HCT116 (cell line): ENCODE measurements at regions not wholly inside any gene's neighbourhood (a gene's known extent, or its start where the extent isn't known, plus 50 kb on each side); places are given as distances from the start of the nearest gene placed in this dataset.

Experiments
- ATAC-seq: fragments of 200-7000 bp; cut with Tn5 transposase; 2 replicates; pipeline ENCODE4 v1.9.1; 2020; ENCODE audit warnings: mild to moderate bottlenecking, moderate library complexity
- BruUV-seq: library from RNA; stranded (reverse); fragments of 400-500 nt; replicated peaks from 2 replicates; lab custom pipeline; 2021; lab: Mats Ljungman, UMichigan
- CTCF ChIA-PET: fragments of 300-600 bp; sonication (Branson Sonifier 250); formaldehyde crosslinking; loops from one replicate; lab custom pipeline; 2021; ENCODE audit warnings: antibody characterized with exemption; lab: Charles Lee
- POLR2A ChIA-PET: fragments of 300-600, 350-600 bp; sonication (Branson Sonifier 250); formaldehyde crosslinking; loops from one replicate; lab custom pipeline; 2021; ENCODE audit warnings: antibody characterized with exemption; lab: Charles Lee
- RAD21 ChIA-PET, 2 experiments: fragments of 300-600 bp; sonication (Branson Sonifier 250); formaldehyde crosslinking; loops; one replicate each; lab custom pipeline; 2023; ENCODE audit warnings: low total read pairs in 2 of 2; ENCODE audit not compliant: uncharacterized antibody in 2 of 2, unreplicated experiment in 2 of 2, low non-redundant PET in 1 of 2; lab: Charles Lee
- DNase-seq: peaks from one replicate; pipeline ENCODE4 v3.0.0-alpha.2; 2010; ENCODE audit warnings: low read depth, low spot score
- H2AFZ ChIP-seq: fragments of 200-600 bp; shearing (Covaris generic), sonication (generic); 2 replicates; pipeline ENCODE4 v1.6.1; 2017; ENCODE audit warnings: low read depth, mixed run types, mixed read lengths, antibody characterized with exemption, low read length; ENCODE audit not compliant: poor library complexity, severe bottlenecking
- H3K27ac ChIP-seq: 2 replicates; pipeline ENCODE4 v1.5.1; 2012; ENCODE audit warnings: low read depth, low read length
- H3K27me3 ChIP-seq: fragments of 200-600 bp; sonication (generic); 2 replicates; pipeline ENCODE4 v1.6.1; 2016; ENCODE audit warnings: mixed run types, low read length, mixed read lengths; ENCODE audit not compliant: insufficient read depth
- H3K36me3 ChIP-seq, 2 experiments: fragments of 200-500 bp in 1 of 2; fragments of 200-600 bp in 1 of 2; sonication (Bioruptor generic) in 1 of 2; sonication (generic) in 1 of 2; 2 replicates each; pipeline versions ENCODE4 v1.5.1 to v1.6.1; 2014 to 2016; ENCODE audit warnings: low read length in 2 of 2, inconsistent platforms in 1 of 2, mixed read lengths in 1 of 2, mixed run types in 1 of 2; ENCODE audit not compliant: insufficient read depth in 2 of 2, control insufficient read depth in 1 of 2
- H3K4me1 ChIP-seq, 2 experiments: fragments of 200-600 bp in 1 of 2; sonication (generic) in 1 of 2; 2 replicates each; pipeline versions ENCODE4 v1.5.1 to v1.6.1; 2012 to 2017; ENCODE audit warnings: low read length in 2 of 2, inconsistent platforms in 1 of 2, mild to moderate bottlenecking in 1 of 2, mixed read lengths in 1 of 2, mixed run types in 1 of 2, moderate library complexity in 1 of 2; ENCODE audit not compliant: insufficient read depth in 2 of 2, control insufficient read depth in 1 of 2
- H3K4me2 ChIP-seq: fragments of 200-600 bp; sonication (generic); 2 replicates; pipeline ENCODE4 v1.6.1; 2017; ENCODE audit warnings: mixed run types, low read length, mixed read lengths
- H3K4me3 ChIP-seq, 2 experiments: fragments of 200-600 bp in 1 of 2; sonication (generic) in 1 of 2; replicated peaks in 1 of 2; 2 replicates each; pipeline ENCODE4 v1.5.1; 2011 to 2016; ENCODE audit warnings: low read length in 2 of 2, control low read depth in 1 of 2, low read depth in 1 of 2, mild to moderate bottlenecking in 1 of 2, mixed read lengths in 1 of 2, mixed run types in 1 of 2
- H3K79me2 ChIP-seq: fragments of 200-600 bp; sonication (generic); 2 replicates; pipeline ENCODE4 v1.6.1; 2017; ENCODE audit warnings: mild to moderate bottlenecking, mixed run types, low read length, moderate library complexity, mixed read lengths; ENCODE audit not compliant: insufficient read depth
- H3K9ac ChIP-seq: fragments of 200-600 bp; sonication (generic); 2 replicates; pipeline ENCODE4 v1.6.1; 2016; ENCODE audit warnings: low read length, mixed read lengths
- H3K9me2 ChIP-seq: fragments of 200-600 bp; sonication (generic), shearing (Covaris generic); 2 replicates; pipeline ENCODE4 v1.6.1; 2017; ENCODE audit warnings: mixed run types, mild to moderate bottlenecking, moderate library complexity; ENCODE audit not compliant: insufficient read depth
- H3K9me3 ChIP-seq, 2 experiments: fragments of 200-500 bp in 1 of 2; fragments of 200-600 bp in 1 of 2; sonication (Bioruptor generic) in 1 of 2; sonication (generic) in 1 of 2; 2 replicates each; pipeline ENCODE4 v1.6.1; 2014 to 2017; ENCODE audit warnings: low read length in 2 of 2, mixed read lengths in 2 of 2, inconsistent platforms in 1 of 2, low read depth in 1 of 2, mild to moderate bottlenecking in 1 of 2, mixed run types in 1 of 2, moderate library complexity in 1 of 2; ENCODE audit not compliant: control insufficient read depth in 1 of 2, insufficient read depth in 1 of 2
- H4K20me1 ChIP-seq: fragments of 200-600 bp; sonication (generic), shearing (Covaris generic); 2 replicates; pipeline ENCODE4 v1.6.1; 2017; ENCODE audit warnings: mixed run types, mild to moderate bottlenecking, moderate library complexity; ENCODE audit not compliant: insufficient read depth
- CTCF ChIP-seq, 3 experiments: fragments of 200-600 bp in 1 of 3; sonication (generic) in 1 of 3; IDR thresholded peaks in 2 of 3; conservative IDR thresholded peaks in 1 of 3; 2 replicates each; pipeline ENCODE4 v1.5.1; 2012 to 2017; ENCODE audit warnings: low read depth in 2 of 3, low read length in 2 of 3, antibody characterized with exemption in 1 of 3, borderline replicate concordance in 1 of 3, control low read depth in 1 of 3, mild to moderate bottlenecking in 1 of 3, mixed read lengths in 1 of 3, mixed run types in 1 of 3, moderate library complexity in 1 of 3; ENCODE audit not compliant: insufficient read depth in 1 of 3
- EGR1 ChIP-seq: IDR thresholded peaks from 2 replicates; pipeline ENCODE4 v1.6.1; 2012; ENCODE audit warnings: low read depth
- ZNF274 ChIP-seq: fragments of 200-500 bp; sonication (Bioruptor generic); IDR thresholded peaks from 2 replicates; pipeline ENCODE4 v1.6.1; 2014; ENCODE audit warnings: mild to moderate bottlenecking, low read depth, low read length, inconsistent platforms
- intact Hi-C: fragments of 100-400 bp; cut with micrococcal nuclease; formaldehyde crosslinking; loops from 2 replicates; pipeline ENCODE4 v1.10.0; 2022

- Histone ChIP-seq H3K9ac (no peak overlapping the region), H3K27me3 (no peaks in the 10 kb centered on the region), H3K4me3 (no peak overlapping the region), H3K4me2 (no peak overlapping the region), H3K27ac (no peak overlapping the region)
- intact Hi-C loops = no loop called here
- TF ChIP-seq EGR1 = no peak
- TF ChIP-seq, all 23 proteins: peak for 0
- CTCF ChIA-PET = no interaction called here
- DNase-seq (no peak), ATAC-seq (no peak)
- no peaks in the 10 kb centered on the region for H3K36me3 ChIP-seq
- peaks cover 8 to 11% of the 10 kb centered on the region in 2 experiments; a peak in 3 of 4 replicates for H3K9me3 ChIP-seq
- H2AFZ ChIP-seq = no peak overlapping the region
- H3K4me1 ChIP-seq = no peaks in the 10 kb centered on the region
- H4K20me1 ChIP-seq = no peaks in the 10 kb centered on the region
- RAD21 ChIA-PET = no interaction called here
- POLR2A ChIA-PET = no interaction called here
- no peaks in the 10 kb centered on the region for H3K79me2 ChIP-seq
- BruUV-seq = no TSS peak
- no peaks in the 10 kb centered on the region for H3K9me2 ChIP-seq
Observed at GRCh38 chr12:3409662-3410061, 81.3 kb upstream of the PRMT8 start.

- RAD21 ChIA-PET = no interaction called here
- CTCF ChIA-PET = interaction anchor here (0.8 kb wide), 1 partner anchor 116 kb away, joined by 3 read pairs; no protein-coding TSS in a partner anchor
- Histone ChIP-seq H3K36me3 (no peaks in the 10 kb centered on the region), H3K9me2 (no peaks in the 10 kb centered on the region), H3K27ac (no peak overlapping the region), H2AFZ (no peak overlapping the region), H3K27me3 (peaks cover 24% of the 10 kb centered on the region; the same call in 1 of the 2 replicates)
- TF ChIP-seq ZNF274 = no peak
- 0 out of 6 replicates have a peak, but pooled peaks of 1 of the 3 experiments have one; percentile 11 for TF ChIP-seq CTCF (IDR thresholded peaks at IDR 0.05 in 2 of 3, conservative IDR thresholded peaks at IDR 0.05 in 1 of 3; ENCODE audit: borderline replicate concordance in 1 of 3, insufficient read depth in 1 of 3, low read depth in 2 of 3, low read length in 2 of 3)
- TF ChIP-seq, all 23 proteins: peak for 1
- Histone ChIP-seq H3K9ac (no peak overlapping the region), H4K20me1 (no peaks in the 10 kb centered on the region), H3K79me2 (no peaks in the 10 kb centered on the region), H3K4me1 (no peaks in the 10 kb centered on the region), H3K9me3 (no peaks in the 10 kb centered on the region), H3K4me2 (no peak overlapping the region), H3K4me3 (no peak overlapping the region)
- ATAC-seq (no peak; the same call in 1 of the 2 replicates), DNase-seq (no peak)
- POLR2A ChIA-PET = no interaction called here
- intact Hi-C loops = no loop called here
- no TSS peak for BruUV-seq
Observed at GRCh38 chr12:3416159-3416558, 74.8 kb upstream of the PRMT8 start.
